GM12891 (cell line): ENCODE measurements at regions not wholly inside any gene's neighbourhood (a gene's known extent, or its start where the extent isn't known, plus 50 kb on each side); places are given as distances from the start of the nearest gene placed in this dataset.

ENCODE experiments used
- POLR2A ChIP-seq: IDR thresholded peaks from 2 replicates; pipeline ENCODE4 v1.6.1; 2011; ENCODE audit warnings: low read depth, low read length, control low read depth
- POLR2AphosphoS5 ChIP-seq: IDR thresholded peaks from 2 replicates; pipeline ENCODE4 v1.6.1; 2011; ENCODE audit warnings: low read depth, low read length, control low read depth
- SPI1 ChIP-seq: IDR thresholded peaks from 2 replicates; pipeline ENCODE4 v1.6.1; 2011; ENCODE audit warnings: low read depth, low read length, control low read depth
- TAF1 ChIP-seq: IDR thresholded peaks from 2 replicates; pipeline ENCODE4 v1.6.1; 2011; ENCODE audit warnings: low read depth, low read length, control low read depth

DNA sequence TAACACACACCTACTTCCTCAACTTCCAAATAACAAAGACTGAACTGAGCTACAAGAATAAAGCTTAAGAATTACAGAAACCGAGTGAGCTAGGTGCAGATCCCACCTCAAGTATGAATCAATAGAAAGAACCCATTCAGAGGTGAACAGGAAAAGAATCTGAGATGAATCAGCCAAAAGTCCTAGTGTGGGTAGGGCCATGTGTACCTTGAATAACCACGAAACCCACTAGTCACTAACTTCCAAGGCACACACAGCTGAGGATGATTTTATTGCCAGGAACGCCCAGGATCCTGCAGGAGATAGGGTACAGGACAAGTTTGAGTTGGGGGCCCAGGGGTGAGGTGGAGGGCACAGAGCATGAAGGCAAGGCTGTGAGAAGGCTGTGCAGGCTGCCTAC is 99.7 kb upstream of the REG3A start:
- TF ChIP-seq POLR2A (no peak), TAF1 (no peak), SPI1 (no peak), POLR2AphosphoS5 (no peak)
